Natural killer cell (primary cell): ENCODE measurements at regions not wholly inside any gene's neighbourhood (a gene's known extent, or its start where the extent isn't known, plus 50 kb on each side); places are given as distances from the start of the nearest gene placed in this dataset.
"Not testable (repeated sequence)": the region's sequence is repeated elsewhere in the genome, so short reads cannot be mapped to it uniquely, and the experiment has no call there.

Experiments
- ATAC-seq, 3 donors: fragments of 150-1000 bp in 2 of 3; fragments of 200-7000 bp in 1 of 3; cut with Tn5 transposase; 1 replicate in 1 of 3; 2 replicates in 2 of 3; pipeline ENCODE4 v1.10.0; 2021; ENCODE audit warnings: mild to moderate bottlenecking in 2 of 3, moderate library complexity in 2 of 3
- DNase-seq, 2 donors: peaks; one replicate each; pipeline versions ENCODE4 v3.0.0 to v3.0.0-alpha.2; 2013 to 2021; ENCODE audit warnings: mixed read lengths in 1 of 2
- H3K27ac ChIP-seq: one replicate; pipeline ENCODE4 v1.5.1; 2013; ENCODE audit warnings: mild to moderate bottlenecking, low read length
- H3K27me3 ChIP-seq: one replicate; pipeline ENCODE4 v1.6.1; 2013; ENCODE audit warnings: low read length; ENCODE audit not compliant: control insufficient read depth, insufficient read depth
- H3K36me3 ChIP-seq: one replicate; pipeline ENCODE4 v1.6.1; 2013; ENCODE audit warnings: low read length; ENCODE audit not compliant: control insufficient read depth, insufficient read depth
- H3K4me1 ChIP-seq: one replicate; pipeline ENCODE4 v1.6.1; 2013; ENCODE audit warnings: low read length; ENCODE audit not compliant: control insufficient read depth, insufficient read depth
- H3K4me3 ChIP-seq: one replicate; pipeline ENCODE4 v1.5.1; 2013; ENCODE audit warnings: low read length
- H3K9me3 ChIP-seq: one replicate; pipeline ENCODE4 v1.6.1; 2013; ENCODE audit warnings: low read length; ENCODE audit not compliant: control insufficient read depth, insufficient read depth
- H3K27ac Mint-ChIP-seq, 2 donors: one replicate each; pipeline ENCODE4 v1.8.0; 2022; ENCODE audit warnings: mild to moderate bottlenecking in 2 of 2, mixed read lengths in 2 of 2, moderate library complexity in 1 of 2
- H3K27me3 Mint-ChIP-seq, 2 donors: one replicate each; pipeline ENCODE4 v1.8.0; 2022; ENCODE audit warnings: low read depth in 2 of 2, mixed read lengths in 2 of 2
- H3K36me3 Mint-ChIP-seq: one replicate; pipeline ENCODE4 v1.8.0; 2022; ENCODE audit warnings: mixed read lengths
- H3K4me1 Mint-ChIP-seq, 2 donors: one replicate each; pipeline ENCODE4 v1.8.0; 2022; ENCODE audit warnings: mixed read lengths in 2 of 2
- H3K4me3 Mint-ChIP-seq: one replicate; pipeline ENCODE4 v1.8.0; 2022; ENCODE audit warnings: mild to moderate bottlenecking, moderate library complexity, mixed read lengths
- H3K9me3 Mint-ChIP-seq, 2 donors: one replicate each; pipeline ENCODE4 v1.8.0; 2022; ENCODE audit warnings: mixed read lengths in 2 of 2
- WGBS: methylation state at CpG from one replicate; pipeline ENCODE4 v1.1.7; 2013; ENCODE audit warnings: missing lambda C conversion rate; ENCODE audit not compliant: insufficient coverage; 5-methylcytosine and 5-hydroxymethylcytosine counted together
- intact Hi-C: fragments of 100-400 bp; cut with micrococcal nuclease; formaldehyde crosslinking; loops from one replicate; pipeline ENCODE4 v1.14.2; 2022
- TF ChIP-seq, protein P1 (sequence below): fragments of 200-600 bp; IDR thresholded peaks from one replicate; pipeline ENCODE4 v1.8.0; 2022; ENCODE audit warnings: antibody characterized with exemption

DNA sequence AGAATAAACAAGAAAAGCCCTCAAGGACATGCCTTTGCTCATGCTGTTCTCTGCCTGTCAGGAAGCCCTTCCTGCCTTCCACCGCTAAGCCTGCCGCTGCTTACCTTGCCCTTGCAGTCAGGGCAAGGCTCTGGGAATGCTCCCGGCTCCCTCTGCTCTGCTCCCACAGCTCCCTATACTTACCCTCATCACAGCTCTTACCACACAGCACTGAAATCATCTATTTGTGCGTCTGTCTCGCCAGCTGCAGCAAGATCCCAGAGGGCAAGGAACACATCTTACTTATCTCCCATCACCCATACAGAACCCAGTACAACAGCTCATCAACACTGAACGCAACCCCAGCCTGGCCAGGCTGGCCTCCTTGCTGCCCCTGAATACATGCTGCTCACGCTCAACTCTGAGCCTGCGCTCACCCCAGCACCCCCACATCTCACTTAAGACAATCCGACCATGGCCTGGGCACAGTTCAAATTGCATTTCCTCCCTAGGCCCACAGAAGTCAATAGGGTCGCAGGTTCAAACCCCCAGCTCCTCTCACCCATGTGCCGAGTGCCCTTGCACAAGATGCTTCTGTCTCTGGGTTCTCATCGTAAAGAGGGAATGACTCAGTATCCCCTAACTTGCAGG lies 161.8 kb downstream of the IGLL1 start:
- Mint-ChIP-seq H3K36me3 (no peaks in the 10 kb centered on the region), H3K4me3 (no peak overlapping the region), H3K27ac (no peak overlapping the region), H3K4me1 (peaks cover 0 to 6% of the 10 kb centered on the region in 2 donors), H3K9me3 (no peaks in the 10 kb centered on the region), H3K27me3 (peaks cover 0 to 7% of the 10 kb centered on the region in 2 donors)
- intact Hi-C loops: no loop called here
- H3K27ac ChIP-seq: no peak overlapping the region
- H3K27me3 ChIP-seq: no peaks in the 10 kb centered on the region
- no peak for DNase-seq
- ATAC-seq: no peak
- H3K36me3 ChIP-seq: no peaks in the 10 kb centered on the region
- no peaks in the 10 kb centered on the region for H3K4me1 ChIP-seq
- H3K4me3 ChIP-seq: no peak overlapping the region
- no peaks in the 10 kb centered on the region for H3K9me3 ChIP-seq
- TF ChIP-seq, protein P1, sequence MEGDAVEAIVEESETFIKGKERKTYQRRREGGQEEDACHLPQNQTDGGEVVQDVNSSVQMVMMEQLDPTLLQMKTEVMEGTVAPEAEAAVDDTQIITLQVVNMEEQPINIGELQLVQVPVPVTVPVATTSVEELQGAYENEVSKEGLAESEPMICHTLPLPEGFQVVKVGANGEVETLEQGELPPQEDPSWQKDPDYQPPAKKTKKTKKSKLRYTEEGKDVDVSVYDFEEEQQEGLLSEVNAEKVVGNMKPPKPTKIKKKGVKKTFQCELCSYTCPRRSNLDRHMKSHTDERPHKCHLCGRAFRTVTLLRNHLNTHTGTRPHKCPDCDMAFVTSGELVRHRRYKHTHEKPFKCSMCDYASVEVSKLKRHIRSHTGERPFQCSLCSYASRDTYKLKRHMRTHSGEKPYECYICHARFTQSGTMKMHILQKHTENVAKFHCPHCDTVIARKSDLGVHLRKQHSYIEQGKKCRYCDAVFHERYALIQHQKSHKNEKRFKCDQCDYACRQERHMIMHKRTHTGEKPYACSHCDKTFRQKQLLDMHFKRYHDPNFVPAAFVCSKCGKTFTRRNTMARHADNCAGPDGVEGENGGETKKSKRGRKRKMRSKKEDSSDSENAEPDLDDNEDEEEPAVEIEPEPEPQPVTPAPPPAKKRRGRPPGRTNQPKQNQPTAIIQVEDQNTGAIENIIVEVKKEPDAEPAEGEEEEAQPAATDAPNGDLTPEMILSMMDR: no peak
- WGBS: 92% methylated on average over 12 of the region's 12 CpGs

DNA sequence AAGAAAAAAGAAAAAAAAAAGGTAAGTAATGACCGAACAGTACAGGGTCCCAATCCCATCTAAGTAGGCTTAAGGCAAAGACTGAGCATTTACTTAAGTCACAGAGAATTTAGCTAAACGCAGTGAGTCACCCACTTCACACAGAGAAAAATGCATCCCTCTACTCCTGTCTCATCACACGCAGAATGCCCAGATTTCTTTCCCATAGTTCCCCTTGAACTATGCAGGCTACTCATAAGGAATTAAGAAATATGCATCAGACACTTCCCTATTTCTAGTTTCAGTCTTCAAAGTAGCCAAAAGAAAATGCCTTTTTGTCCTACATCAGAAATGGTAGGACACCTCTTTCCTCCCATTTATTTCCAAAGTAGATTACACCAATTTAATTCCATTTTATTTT lies 162.8 kb downstream of the IGLL1 start:
- H3K9me3 ChIP-seq, H3K4me1 Mint-ChIP-seq, H3K27me3 ChIP-seq, H3K27ac Mint-ChIP-seq, H3K4me3 ChIP-seq, ATAC-seq, H3K4me1 ChIP-seq, H3K9me3 Mint-ChIP-seq, H3K36me3 ChIP-seq, intact Hi-C loops, H3K27me3 Mint-ChIP-seq, H3K36me3 Mint-ChIP-seq, DNase-seq, H3K27ac ChIP-seq, H3K4me3 Mint-ChIP-seq: not testable (repeated sequence)
- WGBS: no CpG with 5 or more reads among the region's 3 CpGs

DNA sequence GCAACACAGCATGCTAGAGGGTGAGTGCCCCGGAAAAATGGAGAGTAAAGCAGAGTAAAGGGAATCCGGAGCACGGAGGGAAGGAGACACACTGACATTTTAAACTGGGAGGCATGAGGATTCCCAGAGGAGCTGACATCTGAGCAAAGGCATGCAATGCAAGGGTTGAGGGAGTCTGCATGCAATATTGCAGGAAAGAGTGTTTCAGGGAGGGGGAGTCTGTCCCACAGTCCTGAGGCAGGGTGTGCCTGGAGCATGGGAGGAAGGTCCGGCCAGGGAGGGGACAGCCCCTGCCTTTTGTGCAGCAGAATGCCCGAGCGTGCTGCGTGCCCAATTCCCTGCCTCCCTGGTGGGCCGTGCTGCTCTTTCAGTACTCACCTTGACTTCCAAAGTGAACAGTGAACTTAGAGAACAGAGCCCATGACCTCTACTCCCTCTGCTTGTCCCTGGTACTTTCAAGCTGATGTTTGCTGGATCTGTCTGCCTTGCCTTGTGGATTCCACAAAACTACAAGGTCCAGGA lies 163.9 kb downstream of the IGLL1 start:
- H3K36me3 ChIP-seq, H3K4me3 ChIP-seq, H3K27me3 Mint-ChIP-seq, H3K9me3 Mint-ChIP-seq, DNase-seq, H3K4me1 ChIP-seq, H3K27ac ChIP-seq, H3K27me3 ChIP-seq, H3K4me1 Mint-ChIP-seq, H3K9me3 ChIP-seq, H3K36me3 Mint-ChIP-seq, ATAC-seq, H3K4me3 Mint-ChIP-seq, H3K27ac Mint-ChIP-seq, intact Hi-C loops: not testable (repeated sequence)
- 82% methylated on average over 8 of the region's 8 CpGs for WGBS

DNA sequence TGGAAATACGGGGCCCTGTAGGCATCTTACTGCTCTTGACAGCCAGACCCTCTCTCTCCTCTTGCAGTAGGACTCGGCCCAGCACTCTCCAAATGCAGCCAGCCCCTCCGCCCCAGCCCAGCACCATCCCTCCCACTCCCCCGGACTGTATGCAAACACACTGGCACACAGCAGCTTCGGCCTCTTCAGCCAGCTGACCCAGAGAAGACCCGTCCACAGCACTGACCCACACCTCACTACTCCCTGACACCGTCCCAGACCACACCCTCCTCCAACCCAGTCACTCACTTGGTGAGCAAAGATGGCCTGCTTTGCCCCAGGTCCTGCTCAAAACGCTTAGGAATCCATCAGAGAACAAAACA lies 164.6 kb downstream of the IGLL1 start:
- Histone ChIP-seq H3K36me3 (no peaks in the 10 kb centered on the region), H3K4me1 (no peaks in the 10 kb centered on the region), H3K9me3 (no peaks in the 10 kb centered on the region), H3K27me3 (no peaks in the 10 kb centered on the region), H3K27ac (no peak overlapping the region), H3K4me3 (no peak overlapping the region)
- Mint-ChIP-seq H3K36me3 (no peaks in the 10 kb centered on the region), H3K27me3 (peaks cover 0 to 7% of the 10 kb centered on the region in 2 donors), H3K9me3 (no peaks in the 10 kb centered on the region), H3K27ac (no peak overlapping the region), H3K4me1 (peaks cover 0 to 6% of the 10 kb centered on the region in 2 donors), H3K4me3 (no peak overlapping the region)
- WGBS: 68% methylated on average over 8 of the region's 8 CpGs
- no peak for DNase-seq
- TF ChIP-seq, protein P1: no peak
- intact Hi-C loops: no loop called here
- ATAC-seq: no peak
